ENCODE measurements at regions not wholly inside any gene's neighbourhood (a gene's known extent, or its start where the extent isn't known, plus 50 kb on each side); places are given as distances from the start of the nearest gene placed in this dataset.
A peak's percentile ranks its signal among the peaks of the same experiment; 100 is the strongest.

- DNase-seq (ENCODE audit: low read depth) = peak; percentile 34
- TF ChIP-seq CTCF (IDR thresholded peaks at IDR 0.05; ENCODE audit: control insufficient read depth, insufficient read depth, low read depth, low read length, missing control alignments) = no peak
- H3K4me3 ChIP-seq (ENCODE audit: control insufficient read depth, low read depth, low read length) = no peak overlapping the region
These were observed 96.8 kb upstream of the AGR3 start for GRCh38 chr7:16978358-16979244.

GRCh38 chr7:16980539-16980938 is 98.8 kb upstream of the AGR3 start:
- H3K4me3 ChIP-seq (ENCODE audit: control insufficient read depth, low read depth, low read length) = no peak overlapping the region
- TF ChIP-seq CTCF (IDR thresholded peaks at IDR 0.05; ENCODE audit: control insufficient read depth, insufficient read depth, low read depth, low read length, missing control alignments) = no peak
- DNase-seq (ENCODE audit: low read depth) = no peak

DNA sequence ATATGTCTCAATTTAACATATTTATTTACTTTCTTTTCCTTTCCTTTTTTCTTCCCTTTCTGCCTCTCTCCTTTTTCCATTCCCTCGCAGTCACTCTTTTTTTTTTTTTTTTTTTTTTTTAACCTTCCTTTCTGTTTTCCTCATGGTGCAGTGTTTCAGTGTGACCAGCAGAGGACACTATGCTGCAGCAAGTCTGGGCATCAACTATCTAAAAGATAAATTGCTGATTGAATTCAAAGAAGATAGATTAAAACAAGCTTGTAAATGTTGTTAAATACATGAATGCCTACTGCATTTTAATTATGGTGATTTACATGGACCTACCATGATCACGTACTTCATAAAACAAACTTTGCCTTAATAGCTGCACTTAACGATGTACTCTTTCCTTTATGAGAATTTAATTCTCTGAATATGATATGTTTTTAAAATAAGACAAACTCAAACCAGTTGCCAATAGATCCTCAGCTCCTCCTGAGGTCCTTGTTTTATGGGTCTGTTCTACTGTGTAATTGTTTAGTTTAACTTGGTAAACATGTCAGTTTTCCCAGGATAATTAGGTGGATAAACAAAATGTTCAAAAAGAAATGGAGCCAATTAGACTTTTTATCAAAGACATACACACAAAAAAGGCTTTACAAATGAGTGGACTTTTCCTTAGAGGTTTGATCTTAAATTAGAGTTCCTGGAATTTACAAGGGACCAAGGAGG is 101.0 kb upstream of the AGR3 start:
- no peak for DNase-seq (ENCODE audit: low read depth)
- H3K4me3 ChIP-seq (ENCODE audit: control insufficient read depth, low read depth, low read length) = no peak overlapping the region
- TF ChIP-seq CTCF (IDR thresholded peaks at IDR 0.05; ENCODE audit: control insufficient read depth, insufficient read depth, low read depth, low read length, missing control alignments) = peak; percentile 90

GRCh38 chr7:16984375-16984774 is 102.6 kb upstream of the AGR3 start:
- no peak for DNase-seq (ENCODE audit: low read depth)
- no peak overlapping the region for H3K4me3 ChIP-seq (ENCODE audit: control insufficient read depth, low read depth, low read length)
- TF ChIP-seq CTCF (IDR thresholded peaks at IDR 0.05; ENCODE audit: control insufficient read depth, insufficient read depth, low read depth, low read length, missing control alignments) = no peak

DNA sequence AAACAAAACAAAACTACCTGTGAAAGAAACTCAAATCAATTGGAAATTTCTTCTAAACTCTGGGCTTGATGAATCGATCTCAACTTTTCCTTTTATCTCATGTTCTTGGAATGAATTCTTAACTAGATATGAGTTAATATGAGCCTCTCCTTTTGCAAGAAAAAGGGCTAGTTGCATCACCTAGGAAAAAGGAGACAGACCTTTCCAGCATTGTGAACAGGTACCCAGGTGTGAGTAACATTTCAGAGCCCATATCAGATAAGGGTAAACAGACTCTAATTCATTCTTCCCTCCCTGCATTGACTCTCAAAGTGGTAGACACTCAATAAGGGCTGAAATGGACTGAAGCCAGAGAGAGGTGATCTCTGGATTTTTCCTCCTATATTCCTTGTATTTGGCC is 103.8 kb upstream of the AGR3 start:
- TF ChIP-seq CTCF (IDR thresholded peaks at IDR 0.05; ENCODE audit: control insufficient read depth, insufficient read depth, low read depth, low read length, missing control alignments) = no peak
- DNase-seq (ENCODE audit: low read depth) = no peak

GRCh38 chr7:16986755-16987154 is 105.0 kb upstream of the AGR3 start:
- no peak for DNase-seq (ENCODE audit: low read depth)
- H3K4me3 ChIP-seq (ENCODE audit: control insufficient read depth, low read depth, low read length) = no peak overlapping the region
- no peak for TF ChIP-seq CTCF (IDR thresholded peaks at IDR 0.05; ENCODE audit: control insufficient read depth, insufficient read depth, low read depth, low read length, missing control alignments)

More for the DNA sequence above, 103.8 kb upstream of the AGR3 start:
- H3K4me3 ChIP-seq (ENCODE audit: control insufficient read depth, low read depth, low read length) = no peak overlapping the region
